A673 (cell line): ENCODE measurements at regions not wholly inside any gene's neighbourhood (a gene's known extent, or its start where the extent isn't known, plus 50 kb on each side); places are given as distances from the start of the nearest gene placed in this dataset.

Experiments
- BruUV-seq: library from RNA; stranded (reverse); fragments of 400-500 nt; replicated peaks from 2 replicates; lab custom pipeline; 2021; lab: Mats Ljungman, UMichigan
- CTCF ChIA-PET: fragments of 300-600 bp; sonication (Branson Sonifier 250); formaldehyde crosslinking; loops from one replicate; lab custom pipeline; 2022; ENCODE audit warnings: antibody characterized with exemption; lab: Charles Lee
- POLR2A ChIA-PET: fragments of 300-600 bp; sonication (Branson Sonifier 250); formaldehyde crosslinking; loops from one replicate; lab custom pipeline; 2022; ENCODE audit warnings: antibody characterized with exemption; ENCODE audit not compliant: low non-redundant PET; lab: Charles Lee
- DNase-seq: peaks from one replicate; pipeline ENCODE4 v3.0.0-alpha.2; 2015; ENCODE audit warnings: low spot score
- H3K27ac ChIP-seq: fragments of 200-600 bp; sonication (generic); 2 replicates; pipeline ENCODE4 v1.5.1; 2016; ENCODE audit warnings: mixed run types, low read depth, mild to moderate bottlenecking, mixed read lengths, antibody characterized with exemption, low read length; ENCODE audit not compliant: poor library complexity, severe bottlenecking
- H3K27me3 ChIP-seq: fragments of 200-600 bp; sonication (generic); replicated peaks from 2 replicates; pipeline ENCODE4 v1.6.1; 2017; ENCODE audit warnings: mixed run types, low read depth, mild to moderate bottlenecking, mixed read lengths, antibody characterized with exemption, low read length; ENCODE audit not compliant: insufficient read depth, poor library complexity
- H3K36me3 ChIP-seq: fragments of 200-600 bp; sonication (generic); 2 replicates; pipeline ENCODE4 v1.6.1; 2016; ENCODE audit warnings: mixed run types, mild to moderate bottlenecking, mixed read lengths, antibody characterized with exemption, low read length; ENCODE audit not compliant: insufficient read depth, poor library complexity, severe bottlenecking
- H3K4me1 ChIP-seq: fragments of 200-600 bp; sonication (generic); 2 replicates; pipeline ENCODE4 v1.6.1; 2017; ENCODE audit warnings: mixed run types, mild to moderate bottlenecking, mixed read lengths, antibody characterized with exemption, low read length; ENCODE audit not compliant: insufficient read depth, poor library complexity, severe bottlenecking
- H3K4me3 ChIP-seq: fragments of 200-600 bp; sonication (generic); 2 replicates; pipeline ENCODE4 v1.5.1; 2016; ENCODE audit warnings: low read depth, mixed run types, mild to moderate bottlenecking, mixed read lengths, low read length; ENCODE audit not compliant: poor library complexity, severe bottlenecking
- H3K9me3 ChIP-seq: fragments of 200-600 bp; sonication (generic); 2 replicates; pipeline ENCODE4 v1.6.1; 2016; ENCODE audit warnings: mixed run types, low read depth, mild to moderate bottlenecking, mixed read lengths, antibody characterized with exemption, low read length; ENCODE audit not compliant: poor library complexity, severe bottlenecking
- EZH2 ChIP-seq: fragments of 200-600 bp; sonication (generic); IDR thresholded peaks from 2 replicates; pipeline ENCODE4 v1.6.1; 2017; ENCODE audit warnings: borderline replicate concordance, low read depth, mild to moderate bottlenecking, mixed read lengths, antibody characterized with exemption, low read length; ENCODE audit not compliant: poor library complexity, severe bottlenecking
- intact Hi-C: fragments of 100-400 bp; cut with micrococcal nuclease; formaldehyde crosslinking; loops from one replicate; pipeline ENCODE4 v1.10.0; 2022; ENCODE audit not compliant: unreplicated experiment
- TF ChIP-seq, protein P1 (sequence below): fragments of 300-800, 200-600 bp; sonication (generic); conservative IDR thresholded peaks from 2 replicates; pipeline ENCODE4 v1.5.1; 2017; ENCODE audit warnings: low read depth, mild to moderate bottlenecking, antibody characterized with exemption, low read length, moderate library complexity, mixed read lengths

DNA sequence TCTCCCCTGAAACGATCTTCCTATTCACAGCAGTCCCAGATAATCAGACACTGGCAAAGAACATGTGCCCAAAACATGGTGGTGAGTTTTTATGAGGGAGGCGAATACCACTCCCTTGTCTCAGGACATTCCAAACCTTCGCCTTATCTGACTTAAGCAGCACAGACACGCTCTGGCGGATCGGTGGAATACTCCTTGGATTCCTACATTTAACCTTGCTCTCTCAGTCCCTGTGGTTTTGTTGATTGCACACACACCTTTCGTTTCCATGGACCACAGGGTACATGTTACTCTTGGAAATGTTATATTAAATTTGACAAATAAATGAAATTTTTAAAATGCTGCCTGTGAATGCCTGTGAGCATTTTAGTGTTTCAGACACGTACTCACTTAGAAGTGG lies 87.8 kb upstream of the CPEB4 start:
- Histone ChIP-seq H3K9me3 (no peaks in the 10 kb centered on the region), H3K27me3 (no peaks in the 10 kb centered on the region), H3K4me1 (no peaks in the 10 kb centered on the region), H3K36me3 (no peaks in the 10 kb centered on the region), H3K4me3 (no peak overlapping the region), H3K27ac (no peak overlapping the region)
- CTCF ChIA-PET = no interaction called here
- TF ChIP-seq, protein P1, sequence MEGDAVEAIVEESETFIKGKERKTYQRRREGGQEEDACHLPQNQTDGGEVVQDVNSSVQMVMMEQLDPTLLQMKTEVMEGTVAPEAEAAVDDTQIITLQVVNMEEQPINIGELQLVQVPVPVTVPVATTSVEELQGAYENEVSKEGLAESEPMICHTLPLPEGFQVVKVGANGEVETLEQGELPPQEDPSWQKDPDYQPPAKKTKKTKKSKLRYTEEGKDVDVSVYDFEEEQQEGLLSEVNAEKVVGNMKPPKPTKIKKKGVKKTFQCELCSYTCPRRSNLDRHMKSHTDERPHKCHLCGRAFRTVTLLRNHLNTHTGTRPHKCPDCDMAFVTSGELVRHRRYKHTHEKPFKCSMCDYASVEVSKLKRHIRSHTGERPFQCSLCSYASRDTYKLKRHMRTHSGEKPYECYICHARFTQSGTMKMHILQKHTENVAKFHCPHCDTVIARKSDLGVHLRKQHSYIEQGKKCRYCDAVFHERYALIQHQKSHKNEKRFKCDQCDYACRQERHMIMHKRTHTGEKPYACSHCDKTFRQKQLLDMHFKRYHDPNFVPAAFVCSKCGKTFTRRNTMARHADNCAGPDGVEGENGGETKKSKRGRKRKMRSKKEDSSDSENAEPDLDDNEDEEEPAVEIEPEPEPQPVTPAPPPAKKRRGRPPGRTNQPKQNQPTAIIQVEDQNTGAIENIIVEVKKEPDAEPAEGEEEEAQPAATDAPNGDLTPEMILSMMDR = no peak
- TF ChIP-seq EZH2 = no peak
- BruUV-seq = no TSS peak
- intact Hi-C loops = no loop called here
- POLR2A ChIA-PET = no interaction called here
- DNase-seq = no peak

- Histone ChIP-seq H3K27ac (no peak overlapping the region), H3K27me3 (no peaks in the 10 kb centered on the region), H3K4me1 (no peaks in the 10 kb centered on the region), H3K9me3 (no peaks in the 10 kb centered on the region), H3K4me3 (no peak overlapping the region), H3K36me3 (no peaks in the 10 kb centered on the region)
- TF ChIP-seq, protein P1 = no peak
- intact Hi-C loops = no loop called here
- DNase-seq = no peak
- BruUV-seq = no TSS peak
- POLR2A ChIA-PET = no interaction called here
- CTCF ChIA-PET = no interaction called here
Observed at GRCh38 chr5:173801006-173801405, 87.1 kb upstream of the CPEB4 start.

DNA sequence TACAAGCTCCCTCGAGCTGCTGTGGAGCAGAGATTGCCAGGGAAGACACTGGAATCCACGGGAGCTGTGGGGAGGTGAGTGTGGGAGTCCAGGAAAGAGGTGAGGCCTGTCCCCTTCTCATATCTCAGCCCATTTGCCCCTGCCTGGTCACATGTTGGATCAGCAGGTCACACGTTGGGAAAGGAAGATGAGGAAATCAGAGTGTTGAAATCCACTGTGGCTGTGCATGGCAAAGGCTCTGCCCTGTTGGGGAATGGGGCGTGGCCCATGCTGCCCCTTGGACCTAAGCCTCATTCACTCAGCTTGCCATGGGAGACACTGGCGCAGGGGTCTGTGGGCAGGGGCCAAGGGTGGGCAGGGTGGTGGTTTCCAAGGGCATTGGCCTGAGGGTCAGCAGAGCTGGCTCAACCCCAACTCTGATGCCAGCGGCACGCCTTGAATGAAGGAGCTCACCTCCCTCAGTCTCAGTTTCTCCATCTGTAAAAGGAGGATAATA lies 85.4 kb upstream of the CPEB4 start:
- Histone ChIP-seq H3K36me3 (no peaks in the 10 kb centered on the region), H3K27ac (no peak overlapping the region), H3K27me3 (no peaks in the 10 kb centered on the region), H3K4me1 (no peaks in the 10 kb centered on the region), H3K9me3 (no peaks in the 10 kb centered on the region), H3K4me3 (no peak overlapping the region)
- DNase-seq = no peak
- no peak for TF ChIP-seq EZH2
- TF ChIP-seq, protein P1 = no peak
- POLR2A ChIA-PET = no interaction called here
- CTCF ChIA-PET = no interaction called here
- no TSS peak for BruUV-seq
- intact Hi-C loops = no loop called here
